NCI-H1048 (cell line): ENCODE measurements at regions not wholly inside any gene's neighbourhood (a gene's known extent, or its start where the extent isn't known, plus 50 kb on each side); places are given as distances from the start of the nearest gene placed in this dataset.

Source experiments
- DNase-seq: peaks from one replicate; lab custom pipeline; 2025; lab: John Stamatoyannopoulos, UW

GRCh38 chr2:67838205-67838604 is 224.6 kb downstream of the C1D start:
- no peak for DNase-seq

GRCh38 chr2:67839242-67839641 is 223.6 kb downstream of the C1D start:
- no peak for DNase-seq

- no peak for DNase-seq
These were observed 223.1 kb downstream of the C1D start for GRCh38 chr2:67839668-67840067.

GRCh38 chr2:67840460-67841068 is 222.2 kb downstream of the C1D start:
- peak; percentile 15 for DNase-seq

- no peak for DNase-seq
These were observed 221.1 kb downstream of the C1D start for GRCh38 chr2:67841711-67842110.

- DNase-seq: no peak
These were observed 220.3 kb downstream of the C1D start for GRCh38 chr2:67842375-67842959.

- DNase-seq: no peak
These were observed 218.7 kb downstream of the C1D start for GRCh38 chr2:67844024-67844540.

GRCh38 chr2:67845621-67846369 is 217.0 kb downstream of the C1D start:
- DNase-seq: no peak

- peak; percentile 82 for DNase-seq
These were observed 216.3 kb downstream of the C1D start for GRCh38 chr2:67846370-67847070.

- no peak for DNase-seq
These were observed 214.1 kb downstream of the C1D start for GRCh38 chr2:67848551-67849285.

GRCh38 chr2:67851016-67851415 is 211.8 kb downstream of the C1D start:
- DNase-seq: no peak

- no peak for DNase-seq
These were observed 210.6 kb downstream of the C1D start for GRCh38 chr2:67851956-67852824.

- DNase-seq: no peak
These were observed 208.6 kb downstream of the C1D start for GRCh38 chr2:67854103-67854743.

- no peak for DNase-seq
These were observed 208.0 kb downstream of the C1D start for GRCh38 chr2:67854798-67855197.

- no peak for DNase-seq
These were observed 205.9 kb downstream of the C1D start for GRCh38 chr2:67856866-67857265.

GRCh38 chr2:67857836-67858235 is 205.0 kb downstream of the C1D start:
- DNase-seq: no peak

GRCh38 chr2:67858886-67859285 is 203.9 kb downstream of the C1D start:
- no peak for DNase-seq

GRCh38 chr2:67865917-67866316 is 196.9 kb downstream of the C1D start:
- no peak for DNase-seq

GRCh38 chr2:67867735-67868134 is 195.1 kb downstream of the C1D start:
- DNase-seq: no peak

- DNase-seq: no peak
These were observed 191.0 kb downstream of the C1D start for GRCh38 chr2:67871686-67872412.
